HG03520 (cell line): ENCODE measurements at regions not wholly inside any gene's neighbourhood (a gene's known extent, or its start where the extent isn't known, plus 50 kb on each side); places are given as distances from the start of the nearest gene placed in this dataset.
"Not testable (repeated sequence)": the region's sequence is repeated elsewhere in the genome, so short reads cannot be mapped to it uniquely, and the experiment has no call there.

Experiments used
- ATAC-seq: cut with Tn5 transposase; IDR thresholded peaks from one replicate; pipeline ENCODE4 v1.9.1; 2021; ENCODE audit warnings: mild to moderate bottlenecking, moderate library complexity; ENCODE audit not compliant: unreplicated experiment

DNA sequence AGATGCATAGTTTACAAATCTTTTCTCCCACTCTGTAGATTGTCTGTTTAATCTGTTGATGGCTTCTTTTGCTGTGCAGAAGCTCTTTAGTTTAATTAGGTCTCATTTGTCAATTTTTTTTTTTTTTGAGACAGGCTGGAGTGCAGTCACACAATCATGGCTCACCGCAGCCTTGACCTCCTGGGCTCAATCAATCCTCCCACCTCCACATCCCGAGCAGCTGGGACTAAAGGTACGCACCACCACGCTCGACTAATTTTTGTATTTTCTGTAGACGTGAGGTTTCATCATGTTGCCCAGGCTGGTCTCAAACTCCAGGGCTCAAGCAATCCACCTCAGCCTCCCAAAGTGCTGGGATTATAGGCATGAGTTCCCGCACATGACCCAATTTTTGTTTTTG is 1655.8 kb downstream of the REEP3 start:
- no peak for ATAC-seq

DNA sequence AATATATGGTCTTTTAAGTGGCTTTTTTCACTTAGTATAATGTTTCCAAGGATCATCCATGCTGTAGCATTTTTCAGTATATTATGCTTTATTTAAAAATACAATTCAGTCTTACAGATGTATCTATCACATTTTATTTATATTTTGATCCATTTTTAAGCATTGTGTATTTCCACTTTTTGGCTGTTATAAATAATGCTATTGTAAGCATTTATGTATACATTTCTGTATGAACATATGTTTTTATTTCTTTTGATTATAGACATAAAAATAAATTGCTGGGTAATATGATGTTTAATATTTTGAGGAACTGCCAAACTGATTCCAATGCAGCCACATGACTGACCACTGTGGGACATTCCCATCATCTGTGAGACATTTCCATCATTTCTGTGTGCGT is 1662.0 kb downstream of the REEP3 start:
- ATAC-seq = no peak

- ATAC-seq = not testable (repeated sequence)
Observed at GRCh38 chr10:65186668-65187067, 1665.5 kb downstream of the REEP3 start.

DNA sequence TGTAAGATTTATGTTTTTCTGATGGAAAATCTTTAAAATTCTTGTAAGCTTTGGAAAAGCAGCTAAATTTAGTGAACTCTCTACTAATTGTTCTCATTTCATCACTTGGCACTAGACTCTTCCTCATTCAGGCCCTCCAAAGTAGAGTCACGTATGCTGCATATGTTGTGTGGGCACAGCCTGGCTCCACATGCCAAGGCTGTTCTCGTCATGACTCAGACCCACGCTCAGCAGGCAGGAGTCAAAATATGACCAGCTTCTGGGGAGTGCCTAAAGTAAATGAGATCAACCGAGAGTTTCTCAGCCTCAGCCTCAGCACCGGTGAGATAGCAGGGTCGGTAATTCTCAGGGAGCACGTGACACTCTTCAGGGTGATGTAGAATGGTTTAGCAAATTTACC is 1672.9 kb downstream of the REEP3 start:
- ATAC-seq = no peak

DNA sequence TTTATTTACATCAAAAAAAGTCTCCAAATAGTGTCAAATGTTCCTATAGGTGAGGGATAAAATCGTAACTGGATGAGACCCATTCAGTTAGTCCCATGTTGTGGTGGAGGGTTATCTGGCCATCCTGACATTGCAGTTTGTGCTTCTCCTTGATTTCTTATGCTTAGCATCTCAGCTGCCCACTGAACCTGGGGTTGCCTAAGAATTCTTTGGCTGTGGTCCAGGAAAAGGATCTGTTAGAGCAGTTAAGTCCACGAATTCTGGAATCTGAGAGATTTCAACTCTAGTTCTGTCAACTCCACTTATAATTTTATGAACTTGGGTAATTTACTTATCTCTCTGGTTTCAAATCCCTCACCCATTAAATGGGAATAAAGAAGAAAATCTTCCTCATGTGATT is 1673.4 kb downstream of the REEP3 start:
- ATAC-seq = no peak

GRCh38 chr10:65196111-65196510 is 1674.9 kb downstream of the REEP3 start:
- ATAC-seq = no peak

- ATAC-seq = no peak
Observed at GRCh38 chr10:65197935-65198334, 1676.7 kb downstream of the REEP3 start.

- no peak for ATAC-seq
Observed at GRCh38 chr10:65201491-65201890, 1680.3 kb downstream of the REEP3 start.

GRCh38 chr10:65204999-65205398 is 1683.8 kb downstream of the REEP3 start:
- no peak for ATAC-seq

DNA sequence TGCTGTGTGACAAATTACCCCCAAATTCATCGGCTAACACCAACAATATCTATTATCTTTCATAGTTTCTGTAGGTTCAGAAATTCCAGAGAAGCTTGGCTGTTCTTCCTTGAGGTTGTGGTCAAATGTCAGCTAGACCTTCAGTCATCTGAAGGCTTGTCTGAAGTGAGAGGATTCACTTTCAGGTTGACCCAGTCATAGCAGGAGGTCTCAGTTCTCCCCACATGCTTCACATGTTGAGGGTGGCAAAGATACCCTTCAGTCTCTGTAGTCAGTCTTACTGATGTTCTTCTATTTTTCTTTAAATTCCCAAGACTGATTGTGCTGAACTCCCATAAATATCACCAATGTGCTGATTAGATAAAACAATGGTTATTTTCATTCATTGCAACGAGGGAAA is 1692.0 kb downstream of the REEP3 start:
- no peak for ATAC-seq

DNA sequence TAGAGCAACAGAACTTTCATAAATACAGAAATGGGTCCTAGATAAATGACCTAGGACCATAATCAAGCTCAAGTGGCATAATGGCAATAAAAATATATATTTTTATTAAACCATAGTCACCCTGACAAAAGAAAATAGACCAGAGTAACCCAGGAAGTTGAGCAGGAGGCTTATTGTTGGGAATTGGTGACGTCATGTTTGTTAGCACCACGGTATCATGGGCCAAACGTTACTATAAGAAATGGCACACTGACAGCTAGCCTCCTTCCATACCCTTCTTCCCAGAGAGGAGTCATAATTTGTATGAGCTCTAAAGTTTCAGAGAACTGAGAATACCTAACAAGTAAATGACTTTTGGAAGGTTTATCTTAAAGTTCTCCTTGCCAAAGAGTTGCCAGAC is 1698.2 kb downstream of the REEP3 start:
- ATAC-seq = no peak

GRCh38 chr10:65231148-65231547 is 1694.7 kb upstream of the LRRTM3 start:
- no peak for ATAC-seq

DNA sequence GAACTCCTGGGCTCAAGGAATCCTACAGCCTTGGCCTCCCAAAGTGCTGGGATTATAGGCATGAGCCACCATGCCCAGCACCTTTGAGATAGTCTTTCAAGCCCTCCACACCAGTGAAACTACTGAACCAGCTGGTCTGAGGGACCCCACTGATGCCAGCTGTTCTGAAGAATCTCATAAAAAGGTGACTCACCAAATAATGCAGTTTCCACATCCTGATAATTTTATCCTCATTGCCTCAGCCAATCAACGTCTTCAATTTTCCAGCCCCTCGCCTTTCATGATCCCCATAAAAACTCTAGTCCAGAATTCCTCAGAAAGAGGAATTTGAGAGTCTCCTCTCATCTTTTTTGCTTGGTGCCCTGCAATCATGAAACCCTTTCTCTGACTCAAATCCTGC is 1691.6 kb upstream of the LRRTM3 start:
- no peak for ATAC-seq

DNA sequence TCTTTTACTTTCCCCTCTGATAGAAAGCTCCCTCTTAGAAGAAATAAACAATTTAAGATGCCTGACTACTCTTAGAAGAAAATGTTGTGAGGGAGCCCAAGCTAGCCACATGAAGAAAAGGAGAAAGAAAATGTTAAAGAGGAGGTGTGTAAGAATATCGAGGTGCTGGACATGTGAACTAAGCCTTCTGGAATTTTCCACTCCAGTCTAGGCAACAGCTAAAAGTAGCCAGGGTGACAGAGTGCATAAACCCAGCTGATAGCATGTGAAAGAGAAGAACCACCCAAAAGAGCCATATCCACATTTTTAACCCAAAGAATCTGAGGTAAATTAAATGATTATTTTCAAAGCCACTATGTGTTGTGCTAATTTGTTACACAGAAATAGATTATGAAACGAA is 1690.6 kb upstream of the LRRTM3 start:
- no peak for ATAC-seq

GRCh38 chr10:65235846-65236245 is 1690.0 kb upstream of the LRRTM3 start:
- no peak for ATAC-seq

DNA sequence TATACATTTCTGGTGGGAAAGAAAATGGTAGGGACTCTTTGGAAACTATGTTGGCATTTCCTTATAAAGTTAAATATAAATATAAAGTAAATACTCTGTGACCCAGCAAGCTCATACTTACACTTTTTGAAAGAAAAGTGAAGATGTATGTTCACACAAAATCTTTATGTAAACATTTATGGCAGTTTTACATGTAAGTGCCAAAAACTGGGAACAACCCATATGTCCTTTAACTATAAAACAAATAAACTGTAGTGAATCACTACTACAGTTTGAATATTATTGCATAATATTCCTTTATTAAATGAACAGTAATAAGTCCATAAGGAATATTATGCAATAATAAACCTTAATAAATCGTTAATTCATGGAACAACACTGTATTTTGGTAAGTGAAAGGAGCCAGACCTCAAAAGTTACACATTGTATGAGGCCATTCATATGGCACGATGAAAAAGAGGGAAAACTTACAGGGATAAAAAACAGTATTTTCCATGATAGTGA is 1660.3 kb upstream of the LRRTM3 start:
- ATAC-seq = no peak

DNA sequence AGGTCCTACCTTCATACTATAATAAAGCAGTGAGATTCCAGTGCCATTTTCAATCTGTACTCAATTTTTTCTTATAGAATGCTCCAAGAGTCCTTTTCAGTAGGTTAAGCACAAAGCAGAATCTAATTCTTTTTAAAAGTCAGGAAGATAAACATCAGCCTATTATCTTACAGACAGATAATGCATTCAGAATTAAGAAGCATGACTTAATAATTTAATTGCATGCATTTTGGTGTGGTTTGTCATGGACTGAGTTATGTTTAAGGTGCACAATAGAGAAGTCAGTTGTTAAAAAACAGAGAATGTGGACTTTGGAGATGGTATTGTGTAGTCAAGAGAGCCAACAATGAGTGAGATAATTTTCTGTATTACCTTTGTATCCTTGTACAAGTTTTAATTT is 1656.3 kb upstream of the LRRTM3 start:
- not testable (repeated sequence) for ATAC-seq

DNA sequence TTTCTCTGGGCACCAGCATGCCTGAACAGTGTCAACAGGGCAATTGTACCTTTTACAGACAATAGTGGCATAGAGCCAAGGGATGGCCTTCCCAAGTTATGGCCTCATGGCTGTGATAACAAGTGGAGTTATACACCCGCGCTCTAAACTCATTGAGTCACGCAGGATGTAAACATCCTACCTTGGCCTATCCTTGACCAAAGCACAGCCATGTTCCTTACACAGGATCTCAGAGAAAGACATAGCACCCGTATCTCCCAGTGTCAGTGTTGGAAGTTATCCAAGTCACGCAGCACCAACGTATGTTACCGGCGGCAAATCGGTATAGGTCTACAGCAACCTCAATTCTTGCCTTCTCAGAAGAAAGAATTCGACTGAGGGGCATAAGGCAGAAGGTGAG is 1654.9 kb upstream of the LRRTM3 start:
- ATAC-seq = no peak

DNA sequence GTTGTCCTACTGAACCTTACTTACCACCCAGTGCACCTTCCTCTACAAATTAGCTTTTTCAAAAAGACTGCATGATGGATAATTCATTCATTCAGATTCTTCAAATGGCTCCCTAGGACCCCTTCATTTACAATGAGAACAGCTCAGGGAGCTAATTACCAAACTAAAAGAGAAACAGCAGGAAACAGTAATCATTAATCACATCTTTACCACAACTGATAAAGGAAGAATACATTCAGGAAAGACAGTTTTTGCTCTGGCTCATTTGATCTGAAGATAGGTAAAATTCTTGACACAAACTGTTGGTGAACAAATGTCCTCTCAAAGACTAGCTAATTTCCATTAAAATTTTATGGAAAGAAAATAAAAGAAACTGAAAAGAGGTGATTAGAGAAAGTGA is 1652.7 kb upstream of the LRRTM3 start:
- no peak for ATAC-seq

DNA sequence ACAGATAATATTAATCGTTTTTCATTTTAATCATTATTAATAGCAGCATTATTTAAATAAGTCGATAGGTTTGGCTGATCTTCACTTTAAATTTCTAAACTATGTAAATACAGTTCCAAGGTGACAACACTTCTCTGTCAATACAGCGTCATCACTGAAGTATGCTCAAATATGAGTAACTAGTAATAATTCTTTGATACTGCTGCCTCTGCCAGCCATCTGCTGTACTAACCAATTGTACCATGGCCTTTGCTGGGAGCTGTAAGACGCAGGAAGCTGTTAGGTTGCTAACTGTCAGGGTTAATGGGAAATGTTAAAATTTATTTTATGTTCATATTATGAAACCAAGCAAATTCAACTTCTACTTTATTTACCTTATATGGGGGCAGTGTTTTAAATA is 1650.5 kb upstream of the LRRTM3 start:
- no peak for ATAC-seq

DNA sequence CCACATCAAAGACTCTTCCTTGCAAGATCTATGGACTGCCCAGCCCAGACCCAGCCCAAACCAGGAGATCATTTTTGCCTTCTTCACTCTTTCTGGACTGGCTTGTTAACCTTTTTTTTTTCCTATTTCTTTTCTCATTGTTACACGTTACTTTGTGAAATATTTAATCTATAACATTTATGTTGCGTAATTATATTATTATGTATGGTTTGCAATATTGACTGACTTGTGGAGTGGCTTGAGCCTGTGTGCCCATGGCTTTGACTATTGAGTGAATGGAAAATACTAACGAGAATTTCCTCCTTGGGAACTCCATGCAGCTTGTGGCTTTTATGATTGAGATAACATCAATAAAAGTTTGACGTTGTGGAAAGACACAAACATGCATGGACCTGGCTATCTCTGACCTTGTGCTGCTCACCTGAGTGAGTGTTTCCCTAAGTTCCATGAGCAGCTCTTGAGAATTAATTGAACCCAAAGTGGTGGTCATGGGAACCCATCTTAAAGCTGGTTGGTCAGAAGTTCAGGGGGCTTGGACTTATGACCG is 1641.3 kb upstream of the LRRTM3 start:
- ATAC-seq = no peak

DNA sequence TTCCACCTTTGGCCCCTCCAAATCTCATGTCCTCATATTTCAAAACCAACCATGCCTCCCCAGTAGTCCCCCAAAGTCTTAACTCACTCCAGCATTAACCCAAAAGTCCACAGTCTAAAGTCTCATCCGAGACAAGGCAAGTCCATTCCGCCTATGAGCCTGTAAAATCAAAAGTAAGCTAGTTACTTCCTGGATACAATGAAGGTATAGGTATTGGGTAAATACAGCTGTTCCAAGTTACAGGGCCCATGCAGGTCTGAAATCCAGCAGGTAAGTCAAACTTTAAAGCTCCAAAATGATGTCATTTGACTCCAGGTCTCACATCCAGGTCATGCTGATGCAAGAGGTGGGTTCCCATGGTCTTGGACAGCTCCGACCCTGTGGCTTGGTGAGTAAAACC is 1640.1 kb upstream of the LRRTM3 start:
- ATAC-seq = not testable (repeated sequence)

- no peak for ATAC-seq
Observed at GRCh38 chr10:65291286-65291685, 1634.5 kb upstream of the LRRTM3 start.
